Osteocyte (in vitro differentiated cells): ENCODE measurements at regions not wholly inside any gene's neighbourhood (a gene's known extent, or its start where the extent isn't known, plus 50 kb on each side); places are given as distances from the start of the nearest gene placed in this dataset.
A peak's percentile ranks its signal among the peaks of the same experiment; 100 is the strongest.
"Not testable (repeated sequence)": the region's sequence is repeated elsewhere in the genome, so short reads cannot be mapped to it uniquely, and the experiment has no call there.

Experiments
- DNase-seq: peaks from one replicate; pipeline ENCODE4 v3.0.0; 2021; ENCODE audit warnings: mixed read lengths; ENCODE audit not compliant: unreplicated experiment; ENCODE audit errors: extremely low spot score
- H3K27ac Mint-ChIP-seq: one replicate; pipeline ENCODE4 v1.8.0; 2021; ENCODE audit warnings: mild to moderate bottlenecking, mixed read lengths; ENCODE audit not compliant: unreplicated experiment
- H3K27me3 Mint-ChIP-seq: one replicate; pipeline ENCODE4 v1.8.0; 2021; ENCODE audit warnings: mixed read lengths; ENCODE audit not compliant: unreplicated experiment
- H3K36me3 Mint-ChIP-seq: one replicate; pipeline ENCODE4 v1.8.0; 2021; ENCODE audit warnings: mixed read lengths; ENCODE audit not compliant: unreplicated experiment
- H3K4me1 Mint-ChIP-seq: one replicate; pipeline ENCODE4 v1.8.0; 2021; ENCODE audit warnings: mixed read lengths; ENCODE audit not compliant: unreplicated experiment
- H3K4me3 Mint-ChIP-seq: one replicate; pipeline ENCODE4 v1.8.0; 2021; ENCODE audit warnings: mild to moderate bottlenecking, moderate library complexity, mixed read lengths; ENCODE audit not compliant: unreplicated experiment
- H3K9me3 Mint-ChIP-seq: one replicate; pipeline ENCODE4 v1.8.0; 2021; ENCODE audit warnings: mixed read lengths; ENCODE audit not compliant: unreplicated experiment
- TF ChIP-seq, protein P1 (sequence below): fragments of 200-600 bp; sonication (generic); IDR thresholded peaks from 2 replicates; pipeline ENCODE4 v1.5.0; 2021; ENCODE audit warnings: antibody characterized with exemption, mild to moderate bottlenecking, moderate library complexity

GRCh38 chr10:65416094-65416493, 1509.7 kb upstream of the LRRTM3 start:
- Mint-ChIP-seq H3K27ac (no peak overlapping the region), H3K27me3 (no peaks in the 10 kb centered on the region), H3K9me3 (peaks cover 13% of the 10 kb centered on the region), H3K4me3 (no peak overlapping the region), H3K36me3 (no peaks in the 10 kb centered on the region), H3K4me1 (peaks cover 21% of the 10 kb centered on the region)
- no peak for DNase-seq
- TF ChIP-seq, protein P1, sequence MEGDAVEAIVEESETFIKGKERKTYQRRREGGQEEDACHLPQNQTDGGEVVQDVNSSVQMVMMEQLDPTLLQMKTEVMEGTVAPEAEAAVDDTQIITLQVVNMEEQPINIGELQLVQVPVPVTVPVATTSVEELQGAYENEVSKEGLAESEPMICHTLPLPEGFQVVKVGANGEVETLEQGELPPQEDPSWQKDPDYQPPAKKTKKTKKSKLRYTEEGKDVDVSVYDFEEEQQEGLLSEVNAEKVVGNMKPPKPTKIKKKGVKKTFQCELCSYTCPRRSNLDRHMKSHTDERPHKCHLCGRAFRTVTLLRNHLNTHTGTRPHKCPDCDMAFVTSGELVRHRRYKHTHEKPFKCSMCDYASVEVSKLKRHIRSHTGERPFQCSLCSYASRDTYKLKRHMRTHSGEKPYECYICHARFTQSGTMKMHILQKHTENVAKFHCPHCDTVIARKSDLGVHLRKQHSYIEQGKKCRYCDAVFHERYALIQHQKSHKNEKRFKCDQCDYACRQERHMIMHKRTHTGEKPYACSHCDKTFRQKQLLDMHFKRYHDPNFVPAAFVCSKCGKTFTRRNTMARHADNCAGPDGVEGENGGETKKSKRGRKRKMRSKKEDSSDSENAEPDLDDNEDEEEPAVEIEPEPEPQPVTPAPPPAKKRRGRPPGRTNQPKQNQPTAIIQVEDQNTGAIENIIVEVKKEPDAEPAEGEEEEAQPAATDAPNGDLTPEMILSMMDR: no peak

GRCh38 chr10:65419629-65420028, 1506.2 kb upstream of the LRRTM3 start:
- no peaks in the 10 kb centered on the region for H3K36me3 Mint-ChIP-seq
- TF ChIP-seq, protein P1: no peak
- no peak overlapping the region for H3K4me3 Mint-ChIP-seq
- H3K27me3 Mint-ChIP-seq: no peaks in the 10 kb centered on the region
- H3K9me3 Mint-ChIP-seq: peaks cover 11% of the 10 kb centered on the region
- peaks cover 31% of the 10 kb centered on the region for H3K4me1 Mint-ChIP-seq
- DNase-seq: no peak
- H3K27ac Mint-ChIP-seq: peak overlapping the region; percentile 80

DNA sequence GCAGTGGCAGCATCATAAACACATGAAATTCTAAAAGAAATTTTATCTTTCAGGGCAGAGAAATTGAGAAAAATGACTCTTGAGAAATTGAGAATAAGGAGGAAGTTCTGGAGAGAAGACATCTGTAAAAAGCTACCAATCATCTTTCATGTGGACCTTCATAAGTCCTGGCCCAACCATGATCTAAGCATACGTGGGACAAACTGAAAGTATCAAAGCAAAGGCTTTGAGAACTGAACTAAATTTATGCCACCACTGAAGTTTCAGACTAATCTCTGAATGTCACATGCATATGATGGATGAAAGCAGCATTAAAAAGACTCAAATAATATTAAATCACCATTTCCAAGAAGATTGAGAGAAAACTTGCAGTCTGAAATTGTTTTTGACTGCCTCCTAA, 1502.8 kb upstream of the LRRTM3 start:
- no peak overlapping the region for H3K4me3 Mint-ChIP-seq
- H3K4me1 Mint-ChIP-seq: peaks cover 26% of the 10 kb centered on the region
- H3K36me3 Mint-ChIP-seq: no peaks in the 10 kb centered on the region
- TF ChIP-seq, protein P1: no peak
- no peaks in the 10 kb centered on the region for H3K27me3 Mint-ChIP-seq
- DNase-seq: no peak
- no peak overlapping the region for H3K27ac Mint-ChIP-seq
- H3K9me3 Mint-ChIP-seq: peaks cover 11% of the 10 kb centered on the region

GRCh38 chr10:65429381-65429780, 1496.5 kb upstream of the LRRTM3 start:
- not testable (repeated sequence) for DNase-seq, H3K27me3 Mint-ChIP-seq, H3K4me3 Mint-ChIP-seq, H3K27ac Mint-ChIP-seq, H3K9me3 Mint-ChIP-seq, H3K36me3 Mint-ChIP-seq, H3K4me1 Mint-ChIP-seq

GRCh38 chr10:65430979-65431378, 1494.9 kb upstream of the LRRTM3 start:
- Mint-ChIP-seq H3K27me3 (peaks cover 4% of the 10 kb centered on the region), H3K36me3 (no peaks in the 10 kb centered on the region), H3K4me1 (no peaks in the 10 kb centered on the region)

More at GRCh38 chr10:65430979-65431378, 1494.9 kb upstream of the LRRTM3 start:
- DNase-seq: no peak
- Mint-ChIP-seq H3K27ac (no peak overlapping the region), H3K9me3 (no peaks in the 10 kb centered on the region), H3K4me3 (no peak overlapping the region)
- TF ChIP-seq, protein P1: no peak
